Stomach (tissue), 4 donors: ENCODE measurements at regions not wholly inside any gene's neighbourhood (a gene's known extent, or its start where the extent isn't known, plus 50 kb on each side); places are given as distances from the start of the nearest gene placed in this dataset.

Source experiments
- POLR2A ChIP-seq, 4 donors: fragments of 450-650 bp; IDR thresholded peaks; one replicate each; pipeline ENCODE4 v1.6.1; 2016; ENCODE audit warnings: antibody characterized with exemption in 4 of 4, control low read depth in 2 of 4, mild to moderate bottlenecking in 1 of 4, moderate library complexity in 1 of 4
- POLR2AphosphoS5 ChIP-seq, 3 donors: sonication (generic); formaldehyde crosslinking; IDR thresholded peaks; one replicate each; pipeline ENCODE4 v1.6.1; 2016; ENCODE audit warnings: antibody characterized with exemption in 3 of 3
- TF ChIP-seq, protein P1 (sequence below), 7 experiments: fragments of 450-650 bp in 4 of 7; fragments of 200-600 bp in 3 of 7; sonication (generic) in 3 of 7; IDR thresholded peaks; one replicate each; pipeline ENCODE4 v1.5.1; 2016 to 2019; ENCODE audit warnings: antibody characterized with exemption in 7 of 7, control low read depth in 2 of 7, mild to moderate bottlenecking in 1 of 7

DNA sequence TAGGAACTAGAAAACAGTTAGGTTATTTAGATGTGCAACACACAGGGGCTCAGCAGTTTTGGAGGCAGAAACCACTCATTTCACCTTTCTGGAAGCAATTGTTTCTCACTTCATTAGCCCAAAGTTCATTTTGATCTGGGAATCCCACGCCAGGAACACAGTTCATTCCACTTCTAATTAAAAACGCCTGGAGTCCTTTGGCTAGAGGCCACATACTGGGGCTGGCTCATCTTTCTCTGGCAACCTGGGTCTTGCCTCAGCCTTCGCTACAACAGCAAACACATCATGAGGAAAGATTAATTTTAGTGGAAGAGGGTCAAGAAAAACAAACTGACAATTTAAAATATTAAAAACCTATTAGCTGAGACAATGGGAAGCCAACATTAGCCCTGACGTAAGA is 69.7 kb downstream of the RFPL4B start:
- TF ChIP-seq POLR2A (IDR thresholded peaks at IDR 0.05) (no peak), POLR2AphosphoS5 (IDR thresholded peaks at IDR 0.05) (no peak)
- TF ChIP-seq, protein P1, sequence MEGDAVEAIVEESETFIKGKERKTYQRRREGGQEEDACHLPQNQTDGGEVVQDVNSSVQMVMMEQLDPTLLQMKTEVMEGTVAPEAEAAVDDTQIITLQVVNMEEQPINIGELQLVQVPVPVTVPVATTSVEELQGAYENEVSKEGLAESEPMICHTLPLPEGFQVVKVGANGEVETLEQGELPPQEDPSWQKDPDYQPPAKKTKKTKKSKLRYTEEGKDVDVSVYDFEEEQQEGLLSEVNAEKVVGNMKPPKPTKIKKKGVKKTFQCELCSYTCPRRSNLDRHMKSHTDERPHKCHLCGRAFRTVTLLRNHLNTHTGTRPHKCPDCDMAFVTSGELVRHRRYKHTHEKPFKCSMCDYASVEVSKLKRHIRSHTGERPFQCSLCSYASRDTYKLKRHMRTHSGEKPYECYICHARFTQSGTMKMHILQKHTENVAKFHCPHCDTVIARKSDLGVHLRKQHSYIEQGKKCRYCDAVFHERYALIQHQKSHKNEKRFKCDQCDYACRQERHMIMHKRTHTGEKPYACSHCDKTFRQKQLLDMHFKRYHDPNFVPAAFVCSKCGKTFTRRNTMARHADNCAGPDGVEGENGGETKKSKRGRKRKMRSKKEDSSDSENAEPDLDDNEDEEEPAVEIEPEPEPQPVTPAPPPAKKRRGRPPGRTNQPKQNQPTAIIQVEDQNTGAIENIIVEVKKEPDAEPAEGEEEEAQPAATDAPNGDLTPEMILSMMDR (IDR thresholded peaks at IDR 0.05): no peak
